ENCODE measurements at regions not wholly inside any gene's neighbourhood (a gene's known extent, or its start where the extent isn't known, plus 50 kb on each side); places are given as distances from the start of the nearest gene placed in this dataset.

- DNase-seq (ENCODE audit: low read depth, low spot score): no peak
- Histone ChIP-seq H3K36me3 (ENCODE audit: control insufficient read depth in 2 of 2, extremely low read depth in 1 of 2, insufficient read depth in 2 of 2, low read length in 2 of 2) (no peaks in the 10 kb centered on the region), H3K79me2 (ENCODE audit: control insufficient read depth, insufficient read depth, low read length) (no peaks in the 10 kb centered on the region), H3K4me2 (ENCODE audit: insufficient read depth, low read length) (no peak overlapping the region), H4K20me1 (replicated peaks; ENCODE audit: control insufficient read depth, extremely low read depth, insufficient read depth, low read length) (no peaks in the 10 kb centered on the region), H3K9me1 (replicated peaks; ENCODE audit: control insufficient read depth, extremely low read depth, insufficient read depth, low read length) (no peaks in the 10 kb centered on the region), H3K27ac (ENCODE audit: insufficient read depth, low read depth, low read length) (no peak overlapping the region), H2AFZ (ENCODE audit: low read depth, low read length) (no peak overlapping the region), H3K9ac (replicated peaks; ENCODE audit: extremely low read depth, insufficient read depth, low read length) (no peak overlapping the region), H3K4me1 (ENCODE audit: control insufficient read depth, extremely low read depth, insufficient read depth, low read length) (peaks cover 20% of the 10 kb centered on the region), H3K9me3 (replicated peaks; ENCODE audit: control insufficient read depth, insufficient read depth, low read length) (no peaks in the 10 kb centered on the region), H3K4me3 (replicated peaks in 1 of 3; ENCODE audit: insufficient read depth in 1 of 3, low read depth in 1 of 3, low read length in 3 of 3) (no peak overlapping the region), H3K27me3 (ENCODE audit: control insufficient read depth in 2 of 2, insufficient read depth in 2 of 2, low read length in 2 of 2) (no peaks in the 10 kb centered on the region)
- dilution Hi-C loops (cut with MboI; ENCODE audit: extremely low pct_ligation_motif_present, low sequenced_read_pairs): no loop called here
- no peak for FAIRE-seq
- POLR2A ChIA-PET: no interaction called here
- intact Hi-C loops (cut with micrococcal nuclease): no loop called here
- no TSS peak for BruUV-seq (replicated peaks)
- CTCF ChIA-PET: interaction anchor here (0.6 to 6.5 kb wide), 4 partner anchors 42 to 900 kb away, joined by 3 to 45 read pairs (median 6); no protein-coding TSS in a partner anchor
- TF ChIP-seq EZH2 (IDR thresholded peaks at IDR 0.05; ENCODE audit: borderline replicate concordance, low read depth, low read length, severe bottlenecking) (no peak), GATA2 (IDR thresholded peaks at IDR 0.05; ENCODE audit: insufficient read depth, insufficient read length, low read depth, low read length) (no peak), CTCF (IDR thresholded peaks at IDR 0.05; ENCODE audit: extremely low read depth in 1 of 2, insufficient read depth in 1 of 2, low read depth in 1 of 2, low read length in 2 of 2) (no peak), POLR2A (IDR thresholded peaks at IDR 0.05; ENCODE audit: low read depth, low read length) (no peak), FOS (IDR thresholded peaks at IDR 0.05; ENCODE audit: borderline replicate concordance, insufficient read depth, low read length) (no peak), POLR2AphosphoS5 (IDR thresholded peaks at IDR 0.05; ENCODE audit: insufficient read depth, low read depth, low read length) (no peak), MAX (IDR thresholded peaks at IDR 0.05; ENCODE audit: insufficient read depth, insufficient read length) (no peak), MYC (IDR thresholded peaks at IDR 0.05; ENCODE audit: low read depth, low read length) (no peak), JUN (IDR thresholded peaks at IDR 0.05; ENCODE audit: borderline replicate concordance, insufficient read depth, insufficient read length, low read depth) (no peak)
These were observed 54.1 kb upstream of the PCED1B start for GRCh38 chr12:47025349-47025748.

Measured in endothelial cell of umbilical vein (primary cell).